ENCODE measurements at regions not wholly inside any gene's neighbourhood (a gene's known extent, or its start where the extent isn't known, plus 50 kb on each side); places are given as distances from the start of the nearest gene placed in this dataset.

GRCh38 chr7:80380957-80381356 lies 130.9 kb downstream of the GNAT3 start:
- no peaks in the 10 kb centered on the region for H3K4me1 ChIP-seq (ENCODE audit: control insufficient read depth, insufficient read depth, low read length, poor library complexity, severe bottlenecking)
- no peaks in the 10 kb centered on the region for H3K9me3 ChIP-seq (ENCODE audit: control insufficient read depth in 2 of 2, low read length in 2 of 2)
- Mint-ChIP-seq H3K27ac (no peak overlapping the region), H3K9me3 (peaks cover 0 to 6% (median 3%) of the 10 kb centered on the region in 7 donors), H3K36me3 (no peaks in the 10 kb centered on the region), H3K27me3 (no peaks in the 10 kb centered on the region), H3K4me3 (no peak overlapping the region), H3K4me1 (no peaks in the 10 kb centered on the region)
- no peaks in the 10 kb centered on the region for H3K36me3 ChIP-seq (ENCODE audit: control insufficient read depth, insufficient read depth, low read length)
- H3K4me3 ChIP-seq (ENCODE audit: low read depth, low read length): no peak overlapping the region
- ATAC-seq (ENCODE audit: low read depth in 2 of 2) (no peak), DNase-seq (no peak)
- H3K27me3 ChIP-seq (ENCODE audit: control insufficient read depth, insufficient read depth, low read length): no peaks in the 10 kb centered on the region
- H3K27ac ChIP-seq (ENCODE audit: insufficient read depth, low read length, poor library complexity, severe bottlenecking): no peak overlapping the region

- Mint-ChIP-seq H3K4me3 (no peak overlapping the region), H3K9me3 (peaks cover 0 to 6% (median 3%) of the 10 kb centered on the region in 7 donors), H3K27me3 (no peaks in the 10 kb centered on the region), H3K4me1 (no peaks in the 10 kb centered on the region), H3K27ac (no peak overlapping the region), H3K36me3 (no peaks in the 10 kb centered on the region)
- no peak overlapping the region for H3K27ac ChIP-seq (ENCODE audit: insufficient read depth, low read length, poor library complexity, severe bottlenecking)
- H3K4me1 ChIP-seq (ENCODE audit: control insufficient read depth, insufficient read depth, low read length, poor library complexity, severe bottlenecking): no peaks in the 10 kb centered on the region
- no peak for DNase-seq
- H3K9me3 ChIP-seq (ENCODE audit: control insufficient read depth in 2 of 2, low read length in 2 of 2): no peaks in the 10 kb centered on the region
- ATAC-seq (ENCODE audit: low read depth in 2 of 2): no peak
- no peaks in the 10 kb centered on the region for H3K36me3 ChIP-seq (ENCODE audit: control insufficient read depth, insufficient read depth, low read length)
- no peak overlapping the region for H3K4me3 ChIP-seq (ENCODE audit: low read depth, low read length)
- no peaks in the 10 kb centered on the region for H3K27me3 ChIP-seq (ENCODE audit: control insufficient read depth, insufficient read depth, low read length)
Observed at GRCh38 chr7:80379034-80379982, 132.6 kb downstream of the GNAT3 start.

- no peaks in the 10 kb centered on the region for H3K4me1 ChIP-seq (ENCODE audit: control insufficient read depth, insufficient read depth, low read length, poor library complexity, severe bottlenecking)
- Mint-ChIP-seq H3K27me3 (no peaks in the 10 kb centered on the region), H3K9me3 (peaks cover 0 to 6% (median 3%) of the 10 kb centered on the region in 7 donors), H3K27ac (no peak overlapping the region), H3K36me3 (no peaks in the 10 kb centered on the region), H3K4me3 (no peak overlapping the region), H3K4me1 (no peaks in the 10 kb centered on the region)
- H3K36me3 ChIP-seq (ENCODE audit: control insufficient read depth, insufficient read depth, low read length): no peaks in the 10 kb centered on the region
- no peak overlapping the region for H3K4me3 ChIP-seq (ENCODE audit: low read depth, low read length)
- no peak overlapping the region for H3K27ac ChIP-seq (ENCODE audit: insufficient read depth, low read length, poor library complexity, severe bottlenecking)
- DNase-seq (no peak), ATAC-seq (ENCODE audit: low read depth in 2 of 2) (no peak)
- no peaks in the 10 kb centered on the region for H3K27me3 ChIP-seq (ENCODE audit: control insufficient read depth, insufficient read depth, low read length)
- no peaks in the 10 kb centered on the region for H3K9me3 ChIP-seq (ENCODE audit: control insufficient read depth in 2 of 2, low read length in 2 of 2)
Observed at GRCh38 chr7:80374321-80374720, 137.5 kb downstream of the GNAT3 start.

GRCh38 chr7:80373429-80374032 lies 138.3 kb downstream of the GNAT3 start:
- no peak for ATAC-seq (ENCODE audit: low read depth in 2 of 2)
- no peaks in the 10 kb centered on the region for H3K27me3 Mint-ChIP-seq
- H3K27ac Mint-ChIP-seq: no peak overlapping the region
- no peak overlapping the region for H3K4me3 Mint-ChIP-seq
- no peaks in the 10 kb centered on the region for H3K4me1 Mint-ChIP-seq
- H3K9me3 ChIP-seq (ENCODE audit: control insufficient read depth in 2 of 2, low read length in 2 of 2): no peaks in the 10 kb centered on the region
- no peak for DNase-seq
- no peaks in the 10 kb centered on the region for H3K4me1 ChIP-seq (ENCODE audit: control insufficient read depth, insufficient read depth, low read length, poor library complexity, severe bottlenecking)
- H3K27me3 ChIP-seq (ENCODE audit: control insufficient read depth, insufficient read depth, low read length): no peaks in the 10 kb centered on the region
- no peak overlapping the region for H3K4me3 ChIP-seq (ENCODE audit: low read depth, low read length)
- H3K36me3 ChIP-seq (ENCODE audit: control insufficient read depth, insufficient read depth, low read length): no peaks in the 10 kb centered on the region
- H3K9me3 Mint-ChIP-seq: peaks cover 0 to 7% (median 3%) of the 10 kb centered on the region in 7 donors
- no peaks in the 10 kb centered on the region for H3K36me3 Mint-ChIP-seq
- H3K27ac ChIP-seq (ENCODE audit: insufficient read depth, low read length, poor library complexity, severe bottlenecking): no peak overlapping the region

GRCh38 chr7:80372415-80372814 lies 139.4 kb downstream of the GNAT3 start:
- ATAC-seq (ENCODE audit: low read depth in 2 of 2) (no peak), DNase-seq (no peak)
- Histone ChIP-seq H3K9me3 (ENCODE audit: control insufficient read depth in 2 of 2, low read length in 2 of 2) (no peaks in the 10 kb centered on the region), H3K27ac (ENCODE audit: insufficient read depth, low read length, poor library complexity, severe bottlenecking) (no peak overlapping the region), H3K4me1 (ENCODE audit: control insufficient read depth, insufficient read depth, low read length, poor library complexity, severe bottlenecking) (no peaks in the 10 kb centered on the region), H3K4me3 (ENCODE audit: low read depth, low read length) (no peak overlapping the region), H3K36me3 (ENCODE audit: control insufficient read depth, insufficient read depth, low read length) (no peaks in the 10 kb centered on the region), H3K27me3 (ENCODE audit: control insufficient read depth, insufficient read depth, low read length) (no peaks in the 10 kb centered on the region)
- Mint-ChIP-seq H3K4me3 (no peak overlapping the region), H3K27ac (no peak overlapping the region), H3K27me3 (no peaks in the 10 kb centered on the region), H3K36me3 (no peaks in the 10 kb centered on the region), H3K9me3 (peaks cover 0 to 6% (median 3%) of the 10 kb centered on the region in 7 donors), H3K4me1 (no peaks in the 10 kb centered on the region)

- H3K4me3 ChIP-seq (ENCODE audit: low read depth, low read length): no peak overlapping the region
- DNase-seq (no peak), ATAC-seq (ENCODE audit: low read depth in 2 of 2) (no peak)
- no peaks in the 10 kb centered on the region for H3K9me3 ChIP-seq (ENCODE audit: control insufficient read depth in 2 of 2, low read length in 2 of 2)
- H3K27ac Mint-ChIP-seq: no peak overlapping the region
- H3K36me3 Mint-ChIP-seq: no peaks in the 10 kb centered on the region
- no peak overlapping the region for H3K27ac ChIP-seq (ENCODE audit: insufficient read depth, low read length, poor library complexity, severe bottlenecking)
- no peaks in the 10 kb centered on the region for H3K27me3 ChIP-seq (ENCODE audit: control insufficient read depth, insufficient read depth, low read length)
- no peaks in the 10 kb centered on the region for H3K36me3 ChIP-seq (ENCODE audit: control insufficient read depth, insufficient read depth, low read length)
- H3K9me3 Mint-ChIP-seq: peaks cover 0 to 7% (median 3%) of the 10 kb centered on the region in 7 donors
- H3K27me3 Mint-ChIP-seq: no peaks in the 10 kb centered on the region
- no peak overlapping the region for H3K4me3 Mint-ChIP-seq
- H3K4me1 ChIP-seq (ENCODE audit: control insufficient read depth, insufficient read depth, low read length, poor library complexity, severe bottlenecking): no peaks in the 10 kb centered on the region
- no peaks in the 10 kb centered on the region for H3K4me1 Mint-ChIP-seq
Observed at GRCh38 chr7:80370587-80370986, 141.3 kb downstream of the GNAT3 start.

- H3K27ac Mint-ChIP-seq: no peak overlapping the region
- no peak for DNase-seq
- no peak for ATAC-seq (ENCODE audit: low read depth in 2 of 2)
- no peaks in the 10 kb centered on the region for H3K27me3 Mint-ChIP-seq
- no peaks in the 10 kb centered on the region for H3K4me1 Mint-ChIP-seq
- Histone ChIP-seq H3K4me1 (ENCODE audit: control insufficient read depth, insufficient read depth, low read length, poor library complexity, severe bottlenecking) (no peaks in the 10 kb centered on the region), H3K27me3 (ENCODE audit: control insufficient read depth, insufficient read depth, low read length) (no peaks in the 10 kb centered on the region), H3K36me3 (ENCODE audit: control insufficient read depth, insufficient read depth, low read length) (no peaks in the 10 kb centered on the region), H3K9me3 (ENCODE audit: control insufficient read depth in 2 of 2, low read length in 2 of 2) (no peaks in the 10 kb centered on the region), H3K4me3 (ENCODE audit: low read depth, low read length) (no peak overlapping the region), H3K27ac (ENCODE audit: insufficient read depth, low read length, poor library complexity, severe bottlenecking) (no peak overlapping the region)
- peaks cover 0 to 14% (median 4%) of the 10 kb centered on the region in 7 donors for H3K9me3 Mint-ChIP-seq
- no peaks in the 10 kb centered on the region for H3K36me3 Mint-ChIP-seq
- no peak overlapping the region for H3K4me3 Mint-ChIP-seq
Observed at GRCh38 chr7:80369321-80369720, 142.5 kb downstream of the GNAT3 start.

Data from CD4-positive, CD25-positive, alpha-beta regulatory T cell (primary cell).